ENCODE measurements at regions not wholly inside any gene's neighbourhood (a gene's known extent, or its start where the extent isn't known, plus 50 kb on each side); places are given as distances from the start of the nearest gene placed in this dataset.

DNA sequence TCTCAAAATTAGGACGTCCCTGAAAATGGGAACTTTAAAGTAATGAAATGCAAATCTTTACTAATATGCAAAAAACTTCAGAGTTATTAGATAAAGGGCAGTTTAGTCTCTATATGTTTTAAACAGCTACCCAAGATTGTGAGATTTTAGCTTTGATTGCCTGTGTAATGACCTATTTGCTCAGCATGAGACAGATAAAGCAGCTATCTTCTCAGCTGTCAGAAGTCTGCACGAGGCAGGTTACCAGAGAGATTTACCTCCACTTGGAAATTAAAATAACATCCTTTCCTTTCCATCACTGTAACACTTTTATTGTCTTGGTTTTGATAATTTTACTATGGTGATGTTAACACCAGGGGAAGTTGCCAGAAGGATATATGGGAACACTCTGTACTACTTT is 436.6 kb upstream of the OPRM1 start:
- H3K4me3 ChIP-seq (ENCODE audit: control insufficient read depth, low read depth, low read length) = no peak overlapping the region
- DNase-seq (ENCODE audit: low read depth) = no peak
- TF ChIP-seq, protein P1, sequence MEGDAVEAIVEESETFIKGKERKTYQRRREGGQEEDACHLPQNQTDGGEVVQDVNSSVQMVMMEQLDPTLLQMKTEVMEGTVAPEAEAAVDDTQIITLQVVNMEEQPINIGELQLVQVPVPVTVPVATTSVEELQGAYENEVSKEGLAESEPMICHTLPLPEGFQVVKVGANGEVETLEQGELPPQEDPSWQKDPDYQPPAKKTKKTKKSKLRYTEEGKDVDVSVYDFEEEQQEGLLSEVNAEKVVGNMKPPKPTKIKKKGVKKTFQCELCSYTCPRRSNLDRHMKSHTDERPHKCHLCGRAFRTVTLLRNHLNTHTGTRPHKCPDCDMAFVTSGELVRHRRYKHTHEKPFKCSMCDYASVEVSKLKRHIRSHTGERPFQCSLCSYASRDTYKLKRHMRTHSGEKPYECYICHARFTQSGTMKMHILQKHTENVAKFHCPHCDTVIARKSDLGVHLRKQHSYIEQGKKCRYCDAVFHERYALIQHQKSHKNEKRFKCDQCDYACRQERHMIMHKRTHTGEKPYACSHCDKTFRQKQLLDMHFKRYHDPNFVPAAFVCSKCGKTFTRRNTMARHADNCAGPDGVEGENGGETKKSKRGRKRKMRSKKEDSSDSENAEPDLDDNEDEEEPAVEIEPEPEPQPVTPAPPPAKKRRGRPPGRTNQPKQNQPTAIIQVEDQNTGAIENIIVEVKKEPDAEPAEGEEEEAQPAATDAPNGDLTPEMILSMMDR (IDR thresholded peaks at IDR 0.05; ENCODE audit: control insufficient read depth, insufficient read depth, low read depth, low read length, missing control alignments) = no peak

DNA sequence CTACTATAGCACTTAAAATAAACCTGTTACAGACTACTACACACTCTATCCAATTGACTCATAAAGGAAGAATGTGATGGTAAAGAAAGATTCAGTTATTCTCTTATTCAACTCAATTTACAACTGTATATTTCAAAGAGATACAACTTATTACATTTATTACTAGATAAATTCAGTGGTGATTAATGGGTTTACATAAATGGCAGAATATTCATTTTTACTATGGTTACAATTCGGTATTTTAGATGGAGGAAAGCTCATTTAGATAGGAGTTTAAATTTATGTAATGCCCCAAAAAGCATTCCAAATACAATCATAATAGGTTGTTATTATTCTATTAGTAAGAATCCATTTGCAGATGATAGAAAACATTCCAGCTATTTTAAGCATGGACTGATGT is 439.1 kb upstream of the OPRM1 start:
- TF ChIP-seq, protein P1 (IDR thresholded peaks at IDR 0.05; ENCODE audit: control insufficient read depth, insufficient read depth, low read depth, low read length, missing control alignments) = no peak
- no peak for DNase-seq (ENCODE audit: low read depth)
- no peak overlapping the region for H3K4me3 ChIP-seq (ENCODE audit: control insufficient read depth, low read depth, low read length)

DNA sequence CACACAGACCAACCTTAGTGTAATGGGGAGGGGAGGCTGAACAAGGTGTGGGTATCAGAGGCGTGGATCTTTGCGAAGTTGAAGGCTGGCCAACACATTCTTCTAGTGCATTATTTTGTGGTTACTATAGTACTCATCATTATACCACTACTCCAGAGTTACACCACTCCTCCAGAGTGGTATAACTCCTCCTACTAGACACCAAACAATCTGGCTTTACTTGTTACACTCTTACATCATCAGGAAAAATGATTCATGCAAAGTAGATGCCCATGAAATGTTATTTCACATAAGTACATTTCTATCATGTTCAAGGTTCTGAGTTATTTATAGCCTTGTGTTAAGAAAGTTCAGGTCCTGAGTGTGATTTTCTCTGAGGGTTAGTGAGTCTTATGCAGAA is 443.1 kb upstream of the OPRM1 start:
- DNase-seq (ENCODE audit: low read depth) = no peak
- H3K4me3 ChIP-seq (ENCODE audit: control insufficient read depth, low read depth, low read length) = no peak overlapping the region
- TF ChIP-seq, protein P1 (IDR thresholded peaks at IDR 0.05; ENCODE audit: control insufficient read depth, insufficient read depth, low read depth, low read length, missing control alignments) = no peak

DNA sequence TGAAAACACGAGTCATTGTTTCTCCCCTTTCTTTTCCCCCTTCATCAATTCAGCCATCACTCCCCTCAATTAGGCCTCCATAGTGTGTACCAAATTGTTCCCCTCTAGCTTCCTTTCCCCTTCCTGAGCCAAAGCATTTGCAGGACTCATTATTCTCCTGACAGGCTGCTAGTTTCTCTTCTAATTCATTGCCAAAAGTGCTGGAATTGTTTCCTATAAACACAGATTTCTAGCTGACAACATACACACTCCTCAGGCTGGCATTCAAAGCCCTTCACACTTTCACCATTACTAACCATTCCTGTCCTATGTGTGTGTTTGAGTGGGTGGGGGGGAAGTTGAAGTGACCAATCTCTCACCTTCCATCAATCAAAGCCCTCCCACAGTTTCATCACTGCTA is 444.2 kb upstream of the OPRM1 start:
- TF ChIP-seq, protein P1 (IDR thresholded peaks at IDR 0.05; ENCODE audit: control insufficient read depth, insufficient read depth, low read depth, low read length, missing control alignments) = no peak
- no peak overlapping the region for H3K4me3 ChIP-seq (ENCODE audit: control insufficient read depth, low read depth, low read length)
- no peak for DNase-seq (ENCODE audit: low read depth)

DNA sequence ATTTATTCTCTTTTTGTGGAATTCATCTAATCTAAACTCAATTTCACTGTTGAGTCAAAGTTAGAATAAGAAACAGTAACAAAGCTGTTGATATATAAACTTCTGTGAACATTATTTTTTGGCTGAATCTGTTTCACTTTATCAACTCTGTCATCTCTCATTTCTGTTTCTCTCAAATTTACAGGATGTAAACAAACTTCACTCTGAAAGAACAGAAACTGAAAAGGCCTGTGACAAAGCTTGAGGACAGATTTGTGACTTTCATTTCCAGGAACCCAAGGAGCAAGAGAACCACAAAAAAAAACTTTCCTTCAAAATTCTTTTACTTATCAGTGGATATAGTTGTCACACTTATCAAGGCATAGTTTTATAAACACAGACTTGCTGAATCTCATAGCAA is 447.9 kb upstream of the OPRM1 start:
- H3K4me3 ChIP-seq (ENCODE audit: control insufficient read depth, low read depth, low read length) = no peak overlapping the region
- DNase-seq (ENCODE audit: low read depth) = no peak
- TF ChIP-seq, protein P1 (IDR thresholded peaks at IDR 0.05; ENCODE audit: control insufficient read depth, insufficient read depth, low read depth, low read length, missing control alignments) = no peak

DNA sequence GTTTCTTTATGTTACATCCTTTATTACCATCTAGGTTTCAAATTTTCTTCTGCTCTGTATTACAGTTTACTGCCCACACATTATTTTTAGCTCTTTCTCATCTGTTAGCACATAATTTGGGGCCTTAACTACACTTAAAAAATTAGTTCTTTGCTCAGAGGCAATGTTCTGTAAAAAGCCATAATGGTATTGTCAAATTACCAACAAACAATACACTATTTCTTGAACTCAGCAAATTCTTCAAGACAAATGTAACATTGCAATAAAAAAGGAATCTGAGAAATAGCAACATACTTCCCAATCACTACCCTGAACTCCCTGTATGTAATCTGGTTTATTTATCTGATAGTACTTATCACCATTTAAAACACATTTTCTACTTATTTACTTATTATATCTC is 448.6 kb upstream of the OPRM1 start:
- no peak overlapping the region for H3K4me3 ChIP-seq (ENCODE audit: control insufficient read depth, low read depth, low read length)
- TF ChIP-seq, protein P1 (IDR thresholded peaks at IDR 0.05; ENCODE audit: control insufficient read depth, insufficient read depth, low read depth, low read length, missing control alignments) = no peak
- no peak for DNase-seq (ENCODE audit: low read depth)

DNA sequence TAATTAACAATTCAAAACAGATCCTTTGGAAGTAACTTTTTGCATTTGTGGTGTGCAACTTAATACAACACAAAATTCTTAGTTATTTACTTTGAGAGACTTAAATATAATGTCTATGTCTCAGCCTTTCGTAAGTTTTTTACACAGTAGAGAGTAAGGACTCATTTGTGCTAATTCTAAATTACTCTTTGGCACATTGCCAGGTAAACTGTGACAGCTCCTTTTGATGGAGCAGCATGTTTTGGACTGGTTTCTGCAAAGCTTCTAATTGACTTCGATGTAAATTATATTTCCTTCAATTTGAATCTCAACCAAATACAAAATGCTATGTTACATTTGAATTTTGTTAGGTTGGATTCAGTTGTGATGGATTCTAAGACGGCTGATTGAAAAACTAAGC is 450.7 kb upstream of the OPRM1 start:
- TF ChIP-seq, protein P1 (IDR thresholded peaks at IDR 0.05; ENCODE audit: control insufficient read depth, insufficient read depth, low read depth, low read length, missing control alignments) = no peak
- no peak for DNase-seq (ENCODE audit: low read depth)
- no peak overlapping the region for H3K4me3 ChIP-seq (ENCODE audit: control insufficient read depth, low read depth, low read length)
